GM19463 (cell line): ENCODE measurements at regions not wholly inside any gene's neighbourhood (a gene's known extent, or its start where the extent isn't known, plus 50 kb on each side); places are given as distances from the start of the nearest gene placed in this dataset.

Experiments
- ATAC-seq: cut with Tn5 transposase; IDR thresholded peaks from one replicate; pipeline ENCODE4 v1.9.1; 2021; ENCODE audit warnings: mild to moderate bottlenecking, moderate library complexity; ENCODE audit not compliant: unreplicated experiment

GRCh38 chr2:196314157-196314556 lies 142.8 kb upstream of the STK17B start:
- ATAC-seq, result no peak

GRCh38 chr2:196314780-196315179 lies 143.4 kb upstream of the STK17B start:
- ATAC-seq, result no peak

DNA sequence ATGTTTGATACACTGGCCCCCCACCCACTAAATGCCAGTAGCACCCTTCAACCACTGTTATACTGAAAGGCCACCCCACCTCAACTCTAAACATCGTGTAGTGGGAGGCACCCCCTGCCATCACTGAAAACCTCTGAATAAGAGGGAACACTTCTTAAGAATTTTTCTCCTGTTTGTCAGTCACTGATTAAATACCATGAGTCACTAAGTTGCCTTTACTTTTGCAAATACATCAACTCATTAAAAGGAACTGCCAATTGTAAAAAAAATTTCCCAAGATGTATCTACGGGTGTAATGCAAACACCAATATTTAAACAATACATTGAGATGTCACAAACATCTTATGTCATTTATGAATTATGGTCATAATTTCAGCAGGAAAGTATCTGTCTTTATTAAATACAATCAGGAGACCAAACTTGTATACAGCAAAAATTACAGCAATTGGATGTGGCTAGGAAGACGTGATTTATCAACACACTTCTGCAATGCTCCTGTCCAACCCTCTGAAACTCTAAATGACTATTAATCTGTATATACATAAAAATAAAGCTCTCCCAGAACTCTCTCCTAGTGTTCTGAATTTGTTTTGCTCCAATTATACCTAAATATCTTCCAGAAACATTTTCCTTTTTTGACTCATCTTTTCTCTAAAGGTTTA lies 144.1 kb upstream of the STK17B start:
- no peak for ATAC-seq

DNA sequence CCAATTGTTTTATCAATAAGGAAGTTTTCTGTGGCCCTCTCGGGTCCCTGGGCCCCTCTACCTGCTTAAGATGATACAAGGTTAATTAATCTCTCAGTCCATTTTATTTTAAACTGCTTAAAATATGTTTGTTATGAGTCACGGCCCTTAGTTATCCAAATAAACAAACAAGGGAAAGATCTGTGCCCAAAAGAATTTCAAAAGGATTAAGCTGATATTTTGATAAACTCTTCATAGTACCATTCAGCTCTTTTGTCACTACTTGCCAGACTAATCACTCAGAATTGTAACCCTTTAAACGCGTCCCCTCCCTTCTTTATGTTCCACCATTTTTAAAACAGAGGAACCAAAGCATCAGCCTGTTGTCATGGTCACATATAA lies 144.7 kb upstream of the STK17B start:
- no peak for ATAC-seq

GRCh38 chr2:196318517-196319377 lies 147.4 kb upstream of the STK17B start:
- no peak for ATAC-seq

GRCh38 chr2:196322973-196323810 lies 151.8 kb upstream of the STK17B start:
- ATAC-seq, result no peak

- ATAC-seq, result no peak
These were observed 152.8 kb upstream of the STK17B start for GRCh38 chr2:196324211-196324610.

DNA sequence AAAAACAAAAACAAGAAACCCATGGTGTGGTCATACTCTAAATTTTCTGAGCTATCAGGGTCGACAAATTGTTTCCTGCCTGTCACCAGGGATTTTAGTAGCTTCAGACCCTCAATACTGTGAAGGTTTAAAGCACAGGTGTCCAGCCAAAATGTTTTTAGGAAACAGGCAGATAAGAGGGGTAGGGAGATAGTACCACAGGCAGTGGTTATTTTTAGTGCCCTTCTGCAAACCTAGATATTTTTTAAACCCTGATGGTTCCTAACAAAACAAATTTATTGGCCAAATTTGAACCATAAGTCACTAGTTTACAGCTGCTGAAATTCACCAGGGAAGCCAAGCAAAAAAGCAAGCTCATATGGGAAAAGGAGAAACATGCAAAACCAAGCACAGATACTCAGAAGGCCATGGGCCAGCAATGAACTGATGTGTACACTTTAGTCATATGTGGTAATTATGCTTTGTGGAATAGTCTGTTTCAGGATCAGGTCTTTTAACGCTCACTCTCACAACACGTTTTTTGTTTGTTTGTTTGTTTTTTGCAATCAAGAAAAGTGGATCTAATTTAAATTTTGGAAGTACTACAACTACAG lies 156.8 kb upstream of the STK17B start:
- no peak for ATAC-seq

DNA sequence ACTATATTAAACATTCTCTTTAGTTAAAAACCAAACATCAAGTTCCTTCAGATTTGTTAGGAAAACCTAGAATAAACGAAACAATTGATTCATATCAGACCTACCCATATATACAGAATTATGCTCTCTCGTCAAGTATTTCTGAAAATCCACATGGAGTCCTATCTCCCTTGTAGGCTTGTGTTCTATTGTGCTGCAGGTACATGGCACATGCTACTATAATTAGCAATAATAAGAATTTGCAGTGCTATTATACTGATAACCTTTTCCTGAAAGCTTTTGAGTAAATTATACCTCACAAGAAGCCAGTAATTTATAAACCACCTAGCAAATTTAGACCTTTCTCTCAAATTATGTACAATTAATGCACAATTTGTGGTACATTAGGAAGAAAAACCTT lies 158.6 kb upstream of the STK17B start:
- no peak for ATAC-seq

DNA sequence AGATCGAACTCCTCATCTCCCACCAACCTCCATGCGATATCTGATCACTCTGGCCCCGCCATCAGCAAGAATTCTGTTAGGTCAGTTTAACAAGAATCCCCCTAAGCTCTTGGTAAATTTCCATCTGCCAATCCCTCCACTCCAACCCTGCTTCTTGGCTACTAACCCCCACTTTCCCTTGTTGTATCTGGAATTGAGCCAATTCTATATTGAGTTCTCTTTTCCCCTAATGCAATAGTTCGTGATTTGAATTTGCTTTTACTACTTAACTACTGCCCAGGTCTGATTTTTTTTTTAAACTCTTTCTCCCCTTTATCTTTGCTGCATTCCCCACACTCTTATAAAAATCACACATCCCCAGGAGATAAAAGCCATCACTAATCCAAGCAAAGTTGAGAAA lies 159.3 kb upstream of the STK17B start:
- no peak for ATAC-seq

GRCh38 chr2:196331143-196331542 lies 159.8 kb upstream of the STK17B start:
- ATAC-seq, result no peak

DNA sequence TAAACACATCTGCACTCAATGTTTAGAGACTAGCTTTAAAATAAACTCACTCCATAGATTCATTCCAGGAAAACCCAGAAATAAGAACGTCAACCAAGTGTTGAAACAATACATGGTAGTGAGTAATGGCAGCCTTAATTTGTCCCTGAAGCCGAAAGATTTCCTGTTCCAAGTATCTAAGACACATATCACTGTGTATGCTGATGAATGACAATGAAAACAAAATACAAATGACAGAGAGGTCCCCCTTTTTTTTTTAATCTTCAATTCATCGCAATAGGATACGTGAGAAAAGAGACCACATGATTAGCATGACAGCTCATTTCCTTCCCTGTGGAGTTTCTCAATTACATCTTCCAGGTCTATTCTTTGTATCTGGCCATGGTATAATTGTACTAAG lies 160.5 kb upstream of the STK17B start:
- ATAC-seq, result no peak

- ATAC-seq, result no peak
These were observed 162.0 kb upstream of the STK17B start for GRCh38 chr2:196333397-196333796.

DNA sequence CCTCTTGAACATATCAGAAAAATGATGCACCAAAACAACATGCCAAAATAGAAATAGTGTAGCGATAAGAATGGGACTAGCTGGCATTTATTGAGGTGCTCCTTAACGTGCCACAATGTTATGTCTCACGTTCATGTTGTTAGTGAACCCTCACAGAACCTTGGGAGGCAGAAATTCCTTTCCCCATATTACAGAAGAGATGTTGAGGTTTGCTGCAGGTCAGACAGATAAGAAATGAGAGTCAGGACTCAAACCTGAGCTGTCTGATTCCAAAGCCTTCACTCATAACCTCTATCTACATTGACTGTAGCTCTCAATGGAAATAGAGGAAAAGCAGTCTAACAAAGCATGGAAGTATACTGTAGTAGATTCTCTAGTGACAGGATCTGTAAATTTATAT lies 163.3 kb upstream of the STK17B start:
- no peak for ATAC-seq

- ATAC-seq, result no peak
These were observed 163.8 kb upstream of the STK17B start for GRCh38 chr2:196335221-196335634.

DNA sequence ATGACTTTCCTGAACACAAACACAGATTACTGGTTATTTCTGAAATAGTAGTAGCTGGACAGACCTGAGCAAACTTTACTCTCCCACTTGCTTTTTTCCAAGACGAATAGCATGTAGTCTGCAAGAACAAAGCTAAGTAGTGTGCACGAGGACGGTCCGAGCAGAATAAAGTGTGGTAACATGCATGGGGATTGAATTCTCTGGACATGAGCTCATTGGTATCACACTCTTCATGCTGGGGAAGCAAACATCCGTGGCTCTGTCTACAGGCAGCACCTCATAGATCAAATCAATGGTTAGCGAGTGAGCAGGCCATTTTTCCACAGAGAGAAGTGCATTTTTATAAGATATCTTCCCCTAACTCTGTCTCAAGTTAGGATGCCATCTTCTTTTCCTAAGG lies 164.8 kb upstream of the STK17B start:
- no peak for ATAC-seq

GRCh38 chr2:196336715-196337114 lies 165.3 kb upstream of the STK17B start:
- peak; percentile 79 for ATAC-seq

DNA sequence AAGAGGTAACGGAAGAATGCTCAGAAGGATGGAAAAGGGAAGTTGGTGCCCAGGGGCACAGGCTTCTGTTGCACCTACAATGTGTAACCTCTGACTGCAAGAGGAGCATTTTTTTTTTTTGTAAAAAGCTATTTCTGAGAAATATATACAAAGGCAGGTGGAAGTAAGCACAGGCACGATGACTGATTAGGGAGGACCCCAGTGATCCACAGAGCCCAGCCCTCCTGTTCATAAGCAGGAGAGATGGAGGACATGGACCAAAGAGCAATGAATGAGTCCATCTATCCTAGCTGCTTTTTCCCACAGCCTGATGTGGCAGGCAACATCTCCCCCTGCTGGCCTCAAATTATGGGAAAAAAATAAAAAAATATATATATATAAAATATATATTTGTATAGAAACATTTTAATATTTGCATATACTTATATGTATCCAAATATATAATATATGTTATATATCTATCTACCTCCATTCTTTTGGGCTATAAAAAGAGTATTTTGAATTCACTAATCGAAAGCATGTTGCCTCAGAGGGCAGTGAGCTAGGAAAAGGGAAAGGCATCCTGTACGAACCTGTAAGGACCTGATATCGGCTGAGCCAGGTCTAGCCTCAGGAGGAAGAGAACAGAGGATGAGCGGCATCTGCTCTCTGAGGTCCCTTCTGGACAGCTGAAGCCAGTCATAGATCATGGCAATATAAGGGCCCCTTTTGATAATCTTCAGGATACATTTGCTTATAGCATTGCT lies 166.0 kb upstream of the STK17B start:
- ATAC-seq, result peak; percentile 23

- no peak for ATAC-seq
These were observed 167.1 kb upstream of the STK17B start for GRCh38 chr2:196338440-196338839.

GRCh38 chr2:196341277-196341841 lies 170.0 kb upstream of the STK17B start:
- no peak for ATAC-seq
